ENCODE measurements at regions not wholly inside any gene's neighbourhood (a gene's known extent, or its start where the extent isn't known, plus 50 kb on each side); places are given as distances from the start of the nearest gene placed in this dataset.

- no peak for DNase-seq
These were observed 60.5 kb upstream of the SLCO4A1 start for GRCh38 chr20:62581806-62582205.

- no peak for DNase-seq
These were observed 58.8 kb upstream of the SLCO4A1 start for GRCh38 chr20:62583424-62583920.

- no peak for DNase-seq
These were observed 57.4 kb upstream of the SLCO4A1 start for GRCh38 chr20:62584671-62585460.

- DNase-seq: no peak
These were observed 56.8 kb upstream of the SLCO4A1 start for GRCh38 chr20:62585461-62585970.

- no peak for DNase-seq
These were observed 55.5 kb upstream of the SLCO4A1 start for GRCh38 chr20:62586799-62587198.

GRCh38 chr20:62587757-62588402 is 54.4 kb upstream of the SLCO4A1 start:
- peak in 1 of 2 experiments; percentile 27 for DNase-seq

GRCh38 chr20:62588458-62589149 is 53.7 kb upstream of the SLCO4A1 start:
- DNase-seq: no peak

GRCh38 chr20:62589150-62589498 is 53.2 kb upstream of the SLCO4A1 start:
- no peak for DNase-seq

GRCh38 chr20:62589720-62590119 is 52.6 kb upstream of the SLCO4A1 start:
- no peak for DNase-seq

- no peak for DNase-seq
These were observed 51.8 kb upstream of the SLCO4A1 start for GRCh38 chr20:62590309-62591121.

- DNase-seq: no peak
These were observed 51.2 kb upstream of the SLCO4A1 start for GRCh38 chr20:62591122-62591468.

- no peak for DNase-seq
These were observed 50.7 kb upstream of the SLCO4A1 start for GRCh38 chr20:62591591-62591990.

All from Kasumi-1 (cell line).